GM19452 (cell line): ENCODE measurements at regions not wholly inside any gene's neighbourhood (a gene's known extent, or its start where the extent isn't known, plus 50 kb on each side); places are given as distances from the start of the nearest gene placed in this dataset.

Experiments
- ATAC-seq: cut with Tn5 transposase; IDR thresholded peaks from one replicate; pipeline ENCODE4 v1.9.1; 2021; ENCODE audit not compliant: unreplicated experiment

- ATAC-seq: no peak
These were observed 362.0 kb upstream of the NFE2L3 start for GRCh38 chr7:25789701-25790640.

DNA sequence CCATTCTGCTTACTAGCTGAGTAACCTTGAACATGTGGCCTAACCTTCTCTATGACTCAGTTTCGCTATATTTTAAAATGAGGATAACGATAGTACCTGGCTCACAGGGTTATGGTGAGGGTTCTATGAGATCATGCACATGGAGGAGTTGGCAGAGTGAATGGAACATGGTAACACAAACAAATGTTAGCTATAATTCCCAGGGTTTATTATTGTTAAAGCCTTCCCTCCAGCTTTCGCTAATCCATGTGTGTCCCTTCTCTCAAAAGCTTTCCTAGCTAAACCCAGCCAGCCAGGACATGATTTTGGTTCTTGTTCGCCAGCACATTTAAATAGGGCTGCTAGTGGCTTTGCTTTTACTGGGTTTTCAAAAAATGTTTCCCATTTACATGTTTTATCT lies 361.0 kb upstream of the NFE2L3 start:
- no peak for ATAC-seq

DNA sequence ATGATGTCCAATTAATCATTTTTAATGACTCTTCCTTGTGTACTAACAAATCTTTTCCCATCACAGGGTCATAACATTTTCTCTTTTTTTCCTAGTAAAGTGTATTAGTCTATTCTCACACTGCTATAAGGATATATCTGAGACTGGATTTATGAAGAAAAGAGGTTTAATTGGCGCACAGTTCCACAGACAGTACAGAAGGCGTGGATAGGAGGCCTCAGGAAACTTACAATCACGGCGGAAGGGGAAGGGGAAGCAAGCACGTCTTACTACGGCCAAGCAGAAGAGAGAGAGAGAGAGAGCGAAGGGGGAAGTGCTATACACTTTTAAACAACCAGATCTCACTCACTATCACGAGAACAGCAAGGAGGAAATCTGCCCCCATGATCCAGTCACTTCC lies 359.4 kb upstream of the NFE2L3 start:
- no peak for ATAC-seq

DNA sequence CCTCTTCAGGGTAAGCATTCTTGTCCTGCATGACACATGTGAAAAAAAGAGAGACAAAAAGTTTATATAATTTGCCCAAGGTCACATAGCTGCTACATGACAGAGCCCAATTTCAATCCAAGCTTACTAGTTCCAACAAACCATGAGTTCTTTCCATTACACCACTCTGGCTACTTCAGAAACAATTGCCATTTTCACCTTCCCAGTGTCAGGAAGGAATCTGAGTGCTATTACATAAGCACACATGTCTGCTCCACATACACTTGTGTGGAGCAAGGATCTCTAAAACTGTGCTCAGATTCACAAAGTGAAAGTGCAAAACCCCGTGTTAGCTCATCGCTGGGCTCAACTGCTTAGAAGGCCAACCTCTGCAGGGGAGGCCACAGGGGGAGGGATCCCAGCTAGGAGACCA lies 356.2 kb upstream of the NFE2L3 start:
- no peak for ATAC-seq

DNA sequence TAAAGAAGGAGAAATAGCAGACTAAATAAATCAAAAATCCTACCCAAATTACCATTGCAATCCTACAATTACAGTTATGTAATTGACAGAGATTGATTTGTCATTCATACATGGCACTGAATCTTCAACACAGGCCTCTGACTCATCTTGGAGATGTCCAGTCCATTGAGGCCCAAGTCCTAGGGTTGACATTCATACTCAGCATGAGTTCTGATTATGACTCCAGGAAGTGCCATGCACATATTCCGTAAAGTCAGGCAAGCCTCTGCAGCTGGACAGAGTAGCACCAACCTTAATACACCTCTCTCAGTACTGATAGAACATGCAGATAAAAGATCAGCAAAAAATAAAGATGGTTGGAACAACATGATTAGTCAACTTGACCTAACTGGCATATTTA lies 353.7 kb upstream of the NFE2L3 start:
- no peak for ATAC-seq

DNA sequence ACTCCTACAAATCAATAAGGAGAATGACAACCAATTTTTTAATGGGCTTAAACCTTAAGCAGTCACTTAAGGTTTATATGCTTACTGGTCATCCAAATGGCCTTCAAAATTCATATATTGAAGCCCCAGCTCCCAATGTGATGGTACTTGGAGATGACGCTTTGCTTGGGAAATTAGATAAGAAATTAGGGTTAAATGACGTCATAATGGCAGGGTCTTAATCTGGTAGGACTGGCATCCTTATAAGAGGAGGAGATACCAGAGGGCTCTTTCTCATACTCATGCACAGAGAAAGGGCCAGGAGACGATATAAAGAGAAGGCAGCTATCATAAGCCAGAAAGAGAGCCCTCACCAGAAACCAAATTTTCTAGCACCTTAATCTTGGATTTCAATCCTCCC lies 350.8 kb upstream of the NFE2L3 start:
- ATAC-seq: no peak

- ATAC-seq: no peak
These were observed 349.9 kb upstream of the NFE2L3 start for GRCh38 chr7:25802057-25802456.

GRCh38 chr7:25802473-25802872 lies 349.5 kb upstream of the NFE2L3 start:
- no peak for ATAC-seq

- no peak for ATAC-seq
These were observed 348.7 kb upstream of the NFE2L3 start for GRCh38 chr7:25803117-25803887.

GRCh38 chr7:25804154-25804553 lies 347.8 kb upstream of the NFE2L3 start:
- no peak for ATAC-seq

- no peak for ATAC-seq
These were observed 346.8 kb upstream of the NFE2L3 start for GRCh38 chr7:25805027-25805687.

GRCh38 chr7:25807086-25807611 lies 344.8 kb upstream of the NFE2L3 start:
- ATAC-seq: no peak

- no peak for ATAC-seq
These were observed 342.6 kb upstream of the NFE2L3 start for GRCh38 chr7:25809441-25809840.

DNA sequence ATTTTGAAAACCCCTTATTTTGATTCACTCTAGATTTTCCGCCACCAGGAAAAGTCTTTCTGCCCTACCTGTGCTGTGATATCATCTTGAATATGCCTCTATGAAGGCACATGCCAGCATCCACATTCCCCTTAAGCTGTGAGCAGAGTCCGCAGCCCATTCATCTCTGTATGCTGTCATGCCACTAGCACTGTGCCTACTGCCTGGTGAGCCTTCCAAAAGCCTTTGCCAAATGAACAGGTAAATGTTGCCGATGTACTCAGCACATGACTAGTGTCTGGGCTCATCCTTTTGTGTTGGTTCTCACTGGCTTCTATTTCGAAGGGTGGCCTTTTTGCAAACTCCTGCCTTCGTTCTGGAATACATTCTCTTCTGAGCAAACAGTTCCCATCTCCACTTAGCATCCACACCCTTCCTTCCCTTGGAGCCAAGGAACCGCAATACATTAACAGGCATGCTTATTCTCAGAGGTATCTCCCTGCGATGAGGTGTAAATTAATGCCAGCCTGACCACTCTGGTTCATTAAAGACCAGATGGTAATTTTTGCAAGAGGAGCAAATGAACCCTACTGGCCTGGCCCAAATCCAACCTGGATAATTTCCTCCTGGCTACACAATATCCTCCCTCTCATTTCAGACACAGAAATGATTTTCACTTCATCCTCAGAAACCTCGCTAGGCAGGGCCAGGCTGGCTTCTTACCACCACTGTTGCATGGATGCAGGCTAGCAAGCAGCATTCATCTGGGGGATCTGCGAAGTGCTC lies 339.7 kb upstream of the NFE2L3 start:
- no peak for ATAC-seq

- ATAC-seq: no peak
These were observed 338.6 kb upstream of the NFE2L3 start for GRCh38 chr7:25813381-25813780.

DNA sequence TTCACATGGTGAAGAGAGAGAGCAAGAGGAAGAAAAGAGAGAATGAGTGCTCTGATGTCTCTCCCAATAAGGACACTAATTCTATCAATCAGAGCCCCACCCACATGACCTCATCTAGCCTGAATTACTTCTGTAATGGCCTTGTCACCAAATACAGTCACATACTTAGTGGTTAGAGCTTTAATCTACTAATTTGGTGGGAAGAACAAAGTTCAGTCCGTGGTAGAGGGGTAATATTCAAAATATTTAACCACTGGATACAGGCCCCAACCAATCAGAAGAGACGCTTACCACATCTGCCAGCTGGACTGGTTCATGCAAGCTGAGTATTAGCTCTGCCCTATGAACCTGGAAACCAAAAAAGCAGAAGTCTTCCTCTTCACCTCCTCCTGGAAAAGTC lies 336.3 kb upstream of the NFE2L3 start:
- ATAC-seq: no peak

GRCh38 chr7:25820432-25821040 lies 331.5 kb upstream of the NFE2L3 start:
- no peak for ATAC-seq

GRCh38 chr7:25821225-25821624 lies 330.8 kb upstream of the NFE2L3 start:
- no peak for ATAC-seq

DNA sequence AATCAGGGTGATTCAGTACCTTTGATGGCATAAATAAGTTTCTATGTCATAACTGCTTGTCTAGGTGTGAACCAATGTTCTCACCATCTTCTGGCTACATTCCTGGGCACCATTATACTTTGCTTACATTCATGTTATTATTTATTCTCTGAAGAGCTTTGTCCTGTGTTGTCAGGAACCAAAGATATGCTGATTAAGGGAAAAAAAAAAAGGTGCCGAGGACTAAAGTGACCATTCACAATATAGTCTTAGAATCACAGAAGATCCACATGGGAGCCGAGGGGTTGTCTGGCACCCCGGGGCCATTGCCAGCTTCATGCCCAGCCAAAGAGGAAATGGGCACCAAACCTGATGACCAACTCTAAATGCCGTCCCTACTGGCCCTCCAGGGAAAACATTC lies 329.2 kb upstream of the NFE2L3 start:
- ATAC-seq: no peak

GRCh38 chr7:25823571-25823970 lies 328.4 kb upstream of the NFE2L3 start:
- ATAC-seq: no peak
